Mucosa of stomach (tissue), 1 donor: ENCODE measurements at regions not wholly inside any gene's neighbourhood (a gene's known extent, or its start where the extent isn't known, plus 50 kb on each side); places are given as distances from the start of the nearest gene placed in this dataset.

ENCODE experiments used
- H3K27me3 ChIP-seq: one replicate; pipeline ENCODE4 v1.7.0; 2013; ENCODE audit warnings: mild to moderate bottlenecking, low read length; ENCODE audit not compliant: control insufficient read depth, insufficient read depth
- H3K36me3 ChIP-seq: one replicate; pipeline ENCODE4 v1.7.0; 2013; ENCODE audit warnings: low read length; ENCODE audit not compliant: control insufficient read depth, insufficient read depth
- H3K4me1 ChIP-seq: one replicate; pipeline ENCODE4 v1.7.0; 2013; ENCODE audit warnings: mild to moderate bottlenecking, low read length; ENCODE audit not compliant: control insufficient read depth, insufficient read depth
- H3K4me3 ChIP-seq: one replicate; pipeline ENCODE4 v1.7.0; 2013; ENCODE audit warnings: low read length
- H3K9ac ChIP-seq: one replicate; pipeline ENCODE4 v1.7.0; 2013; ENCODE audit warnings: mild to moderate bottlenecking, low read length, moderate library complexity
- H3K9me3 ChIP-seq: one replicate; pipeline ENCODE4 v1.7.0; 2013; ENCODE audit warnings: mild to moderate bottlenecking, low read length, moderate library complexity; ENCODE audit not compliant: control insufficient read depth
- donor health status: Pancreatic carcinoma.

GRCh38 chr21:17461014-17461413 is 51.8 kb upstream of the CXADR start:
- H3K36me3 ChIP-seq, result no peaks in the 10 kb centered on the region

DNA sequence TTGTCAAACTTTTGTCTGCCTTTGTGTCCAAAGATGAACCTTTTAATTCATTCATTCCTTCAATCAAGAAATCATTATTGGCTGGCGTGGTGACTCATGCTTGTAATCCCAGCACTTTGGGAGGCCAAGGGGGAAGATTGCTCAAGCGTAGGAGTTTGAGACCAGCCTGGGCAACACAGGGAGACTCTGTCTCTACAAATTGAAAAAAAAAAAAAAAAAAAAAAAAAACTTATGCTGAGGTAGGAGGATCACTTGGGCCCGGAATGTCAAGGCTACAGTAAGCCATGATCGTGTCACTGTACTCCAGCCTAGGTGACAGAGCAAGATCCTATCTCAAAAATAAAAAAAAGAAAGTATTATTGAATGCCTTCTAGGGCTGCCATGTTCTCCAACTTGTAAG is 51.3 kb upstream of the CXADR start:
- Histone ChIP-seq H3K9ac (no peak overlapping the region), H3K36me3 (no peaks in the 10 kb centered on the region), H3K4me1 (peaks cover 25% of the 10 kb centered on the region), H3K4me3 (no peak overlapping the region), H3K9me3 (no peaks in the 10 kb centered on the region), H3K27me3 (no peaks in the 10 kb centered on the region)

More at GRCh38 chr21:17461014-17461413, 51.8 kb upstream of the CXADR start:
- no peaks in the 10 kb centered on the region for H3K27me3 ChIP-seq
- H3K9me3 ChIP-seq, result no peaks in the 10 kb centered on the region
- H3K4me1 ChIP-seq, result peaks cover 20% of the 10 kb centered on the region
- H3K9ac ChIP-seq, result no peak overlapping the region
- no peak overlapping the region for H3K4me3 ChIP-seq

DNA sequence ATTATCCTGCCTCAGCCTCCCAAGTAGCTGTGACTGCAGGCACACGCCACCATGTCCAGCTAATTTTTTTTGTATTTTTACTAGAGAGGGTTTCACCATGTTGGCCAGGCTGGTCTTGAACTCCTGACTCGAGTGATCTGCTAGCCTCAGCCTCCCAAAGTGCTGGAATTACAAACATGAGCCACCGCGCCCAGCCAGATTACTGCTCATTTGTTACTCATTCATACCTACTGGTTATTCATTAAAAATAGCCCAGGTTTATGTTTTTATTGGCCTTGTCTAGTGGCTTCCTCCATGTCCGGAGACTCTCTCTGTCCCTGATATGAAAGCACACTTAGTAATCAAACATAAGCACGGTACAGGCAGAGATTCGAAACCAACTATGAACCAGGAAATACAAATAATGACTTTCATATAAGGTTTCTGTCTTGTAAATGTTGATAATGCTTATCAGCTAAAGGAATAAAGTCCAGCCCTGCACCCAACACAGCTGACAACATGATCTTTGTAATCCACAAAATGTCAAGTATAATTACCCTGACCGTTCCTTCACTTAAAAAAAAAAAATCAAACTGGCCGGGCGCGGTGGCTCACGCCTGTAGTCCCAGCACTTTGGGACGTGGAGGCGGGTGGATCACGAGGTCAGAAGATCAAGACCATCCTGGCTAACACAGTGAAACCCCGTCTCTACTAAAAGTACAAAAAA is 50.4 kb upstream of the CXADR start:
- no peaks in the 10 kb centered on the region for H3K9me3 ChIP-seq
- H3K27me3 ChIP-seq, result no peaks in the 10 kb centered on the region
- H3K36me3 ChIP-seq, result no peaks in the 10 kb centered on the region
- peaks cover 30% of the 10 kb centered on the region for H3K4me1 ChIP-seq
- H3K9ac ChIP-seq, result no peak overlapping the region
- no peak overlapping the region for H3K4me3 ChIP-seq
